GM18519 (cell line): ENCODE measurements at regions not wholly inside any gene's neighbourhood (a gene's known extent, or its start where the extent isn't known, plus 50 kb on each side); places are given as distances from the start of the nearest gene placed in this dataset.

Experiments
- ATAC-seq: cut with Tn5 transposase; IDR thresholded peaks from one replicate; pipeline ENCODE4 v1.9.1; 2021; ENCODE audit warnings: mild to moderate bottlenecking, moderate library complexity; ENCODE audit not compliant: unreplicated experiment, low FRiP score

- ATAC-seq = no peak
Measured at GRCh38 chr2:228669690-228670089, 488.2 kb upstream of the SPHKAP start.

DNA sequence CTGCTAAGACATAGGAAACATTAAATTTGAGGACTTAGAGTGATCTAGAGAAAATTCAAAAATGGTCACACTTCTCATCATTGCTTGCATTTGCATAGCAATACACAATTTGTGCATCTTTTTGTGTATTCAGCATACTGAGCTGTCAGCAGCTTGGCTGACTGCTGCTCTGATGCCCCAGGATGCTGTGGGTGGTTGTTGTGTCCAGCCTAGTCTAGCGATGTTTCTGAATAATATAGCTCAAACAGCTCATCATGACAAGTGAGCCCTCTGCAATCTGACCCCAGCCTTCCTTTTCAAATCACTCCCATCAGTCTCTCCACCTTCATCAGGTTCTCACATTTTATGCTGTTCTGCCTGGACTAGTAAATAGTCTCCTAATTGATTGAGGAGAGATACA lies 483.7 kb upstream of the SPHKAP start:
- no peak for ATAC-seq

DNA sequence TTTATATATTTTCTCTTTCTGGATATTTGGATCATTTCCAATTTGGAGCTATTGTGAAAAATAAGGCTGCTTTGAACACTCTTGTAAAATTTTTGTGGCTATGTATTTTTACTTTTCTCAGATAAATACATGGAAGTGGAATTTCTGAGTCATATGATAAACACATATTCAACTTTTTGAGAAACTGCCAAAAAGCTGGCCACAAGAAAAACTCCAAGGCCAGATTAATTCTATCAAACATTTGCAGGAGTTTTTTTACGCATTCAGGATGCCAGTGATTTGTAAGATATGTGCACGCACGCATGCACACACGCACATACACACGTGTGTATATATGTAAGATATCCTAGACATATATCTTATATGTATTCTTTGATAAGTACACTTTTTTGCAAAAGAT lies 477.5 kb upstream of the SPHKAP start:
- ATAC-seq = no peak

- ATAC-seq = peak; percentile 49
Measured at GRCh38 chr2:228657807-228658402, 476.4 kb upstream of the SPHKAP start.

DNA sequence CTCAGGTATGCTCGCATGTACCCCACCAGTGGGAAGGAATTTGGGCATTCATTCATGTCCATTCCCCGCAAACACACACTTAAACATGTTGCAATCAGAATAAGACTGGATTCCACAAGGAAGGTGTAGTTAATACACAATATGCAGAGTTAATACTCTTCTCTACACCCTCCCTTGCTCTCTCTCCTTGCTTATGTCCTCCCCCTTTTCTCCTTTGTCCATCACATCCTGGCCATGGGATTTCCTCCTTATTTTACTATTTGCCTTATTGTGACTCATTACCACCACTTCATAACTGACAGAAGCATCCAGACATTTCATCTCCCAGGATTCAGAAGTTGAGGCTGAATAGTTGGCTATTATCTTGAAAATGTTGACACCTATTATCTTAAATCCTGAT lies 473.8 kb upstream of the SPHKAP start:
- no peak for ATAC-seq

GRCh38 chr2:228654707-228655106 lies 473.2 kb upstream of the SPHKAP start:
- ATAC-seq = no peak

GRCh38 chr2:228653884-228654283 lies 472.4 kb upstream of the SPHKAP start:
- no peak for ATAC-seq

- no peak for ATAC-seq
Measured at GRCh38 chr2:228652366-228652765, 470.9 kb upstream of the SPHKAP start.

- no peak for ATAC-seq
Measured at GRCh38 chr2:228649876-228650275, 468.4 kb upstream of the SPHKAP start.

GRCh38 chr2:228649447-228649846 lies 468.0 kb upstream of the SPHKAP start:
- no peak for ATAC-seq

DNA sequence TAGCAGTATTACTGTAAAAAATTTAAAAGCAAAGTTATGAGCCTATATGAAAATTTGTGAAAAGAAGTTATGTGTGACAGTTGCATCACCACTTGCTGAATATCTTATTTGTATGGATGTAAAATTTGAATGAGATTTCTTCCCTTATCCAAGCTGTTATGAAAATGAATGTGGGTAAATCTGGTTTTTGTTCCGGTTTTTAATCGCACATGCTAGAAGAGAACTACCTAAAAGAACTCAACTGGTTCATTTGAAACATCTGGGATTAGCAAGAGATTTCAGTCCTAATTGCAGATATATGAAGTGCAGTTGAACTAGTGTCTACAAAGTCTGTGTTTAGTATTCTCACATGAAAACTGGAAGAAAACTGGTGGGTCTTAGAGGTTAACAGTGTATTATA lies 467.1 kb upstream of the SPHKAP start:
- ATAC-seq = no peak

GRCh38 chr2:228646061-228646460 lies 464.6 kb upstream of the SPHKAP start:
- ATAC-seq = no peak

DNA sequence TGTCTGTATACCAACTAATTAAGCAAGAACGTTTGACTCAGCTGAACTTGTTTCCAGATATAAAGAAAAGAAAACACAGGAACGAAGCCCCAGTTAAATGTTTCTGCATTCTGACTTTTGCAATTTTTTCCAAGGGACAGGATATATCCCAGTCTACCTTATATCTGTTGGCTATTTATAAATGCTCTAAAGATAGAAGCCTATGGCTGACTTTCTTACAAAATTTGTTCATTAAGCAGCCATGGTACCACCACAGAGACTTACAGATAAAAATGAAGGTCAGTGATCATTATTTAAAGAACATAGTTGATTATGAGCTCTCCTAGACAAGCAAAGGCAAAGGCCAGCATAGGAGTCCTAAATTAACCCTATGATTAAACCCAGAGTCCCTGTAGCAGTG lies 462.7 kb upstream of the SPHKAP start:
- ATAC-seq = no peak

- ATAC-seq = no peak
Measured at GRCh38 chr2:228642861-228643260, 461.4 kb upstream of the SPHKAP start.

DNA sequence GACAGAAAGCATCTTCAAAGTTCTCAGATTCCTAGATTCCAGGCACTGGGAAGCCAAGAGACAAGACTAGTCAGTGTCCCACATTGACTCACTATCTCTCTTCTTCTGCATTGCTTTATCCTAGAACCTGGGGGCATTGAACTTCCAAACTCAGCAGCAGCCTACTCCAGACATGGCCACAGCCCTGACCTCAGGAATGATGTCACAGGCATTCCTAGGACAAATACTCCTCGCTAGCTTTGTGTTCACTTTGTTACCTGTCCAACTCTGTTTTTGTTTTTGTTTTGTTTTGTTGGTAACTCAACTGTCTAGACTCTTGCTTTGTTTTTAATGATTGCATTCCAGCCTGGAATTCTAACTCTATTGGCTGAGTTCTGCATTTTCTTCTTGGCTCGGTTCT lies 449.3 kb upstream of the SPHKAP start:
- no peak for ATAC-seq

GRCh38 chr2:228629251-228629650 lies 447.8 kb upstream of the SPHKAP start:
- no peak for ATAC-seq

- no peak for ATAC-seq
Measured at GRCh38 chr2:228628682-228629081, 447.2 kb upstream of the SPHKAP start.

DNA sequence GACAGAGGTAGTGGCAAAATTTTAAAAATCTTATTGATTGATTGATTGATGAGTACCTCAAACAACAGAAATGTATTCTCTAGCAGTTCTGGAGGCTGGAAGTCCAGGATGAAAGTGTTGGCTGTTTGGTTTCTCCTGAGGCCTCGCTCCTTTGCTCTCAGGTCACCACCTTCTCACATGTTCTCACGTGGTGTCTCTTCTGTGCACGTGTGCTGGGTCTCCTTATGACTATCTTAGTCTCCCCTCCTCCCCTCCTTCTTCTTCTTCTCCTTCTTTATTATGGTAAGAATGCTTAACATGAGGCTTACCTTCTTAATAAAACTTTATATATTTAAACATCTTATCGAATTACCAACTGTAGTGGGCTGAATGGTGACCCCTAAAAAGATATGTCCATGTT lies 446.0 kb upstream of the SPHKAP start:
- ATAC-seq = no peak

GRCh38 chr2:228625481-228625880 lies 444.0 kb upstream of the SPHKAP start:
- ATAC-seq = no peak

DNA sequence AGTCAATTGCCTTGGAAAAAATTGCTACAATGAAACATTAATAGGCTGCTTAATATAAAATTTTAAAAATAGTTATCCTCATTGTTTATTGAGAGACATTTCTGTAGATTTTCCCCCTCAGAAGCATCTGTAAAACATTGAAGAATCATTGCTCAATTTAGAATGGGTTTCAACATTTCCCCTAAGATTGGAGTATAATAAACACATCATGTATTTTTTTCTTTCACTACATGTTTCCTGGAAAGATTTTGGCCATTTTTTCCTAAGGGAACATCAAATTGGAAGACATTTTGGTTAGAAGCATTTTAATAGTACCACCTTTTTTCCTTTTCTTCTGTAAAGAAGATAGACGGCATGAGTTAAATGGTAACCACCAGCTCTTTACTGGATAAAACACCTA lies 443.2 kb upstream of the SPHKAP start:
- ATAC-seq = no peak

DNA sequence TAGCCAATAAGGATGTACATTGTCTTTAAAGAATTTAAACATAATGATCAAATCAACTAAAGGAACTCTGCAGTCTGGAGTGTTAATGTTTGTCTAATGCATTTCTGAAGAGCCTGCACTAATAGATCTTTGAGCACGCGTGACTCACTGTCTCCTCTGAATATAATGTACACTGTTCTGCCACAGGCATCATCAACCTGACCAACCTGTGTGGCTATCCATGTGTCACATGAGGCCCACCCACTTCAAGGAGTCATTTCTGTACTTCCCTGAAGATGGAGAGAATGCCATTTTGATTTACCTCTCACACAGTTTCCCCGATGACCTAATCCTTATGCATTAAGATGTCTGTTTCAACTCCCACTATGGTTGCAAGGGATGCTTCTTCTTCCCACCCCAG lies 434.0 kb upstream of the SPHKAP start:
- ATAC-seq = no peak

DNA sequence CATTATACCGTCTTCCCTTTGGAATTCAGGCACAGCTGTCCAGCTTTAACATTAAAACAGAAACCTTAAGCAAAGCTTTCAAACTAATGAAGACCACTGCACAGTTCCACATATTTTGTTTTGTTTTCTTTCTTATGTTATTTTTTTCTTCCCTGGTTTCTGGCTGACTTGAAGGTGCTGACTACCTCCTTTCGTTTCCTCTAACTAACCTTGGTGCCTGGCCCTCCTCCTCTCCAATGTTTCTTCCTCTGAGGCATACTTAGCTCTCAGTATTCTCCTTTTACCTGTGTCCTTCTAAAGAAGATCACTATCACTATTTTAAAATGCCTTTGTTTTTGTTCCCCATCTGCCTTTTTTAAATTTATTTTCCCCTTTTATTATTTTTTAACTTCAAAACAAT lies 433.3 kb upstream of the SPHKAP start:
- no peak for ATAC-seq
